Sigmoid colon (tissue), 6 donors: ENCODE measurements at regions not wholly inside any gene's neighbourhood (a gene's known extent, or its start where the extent isn't known, plus 50 kb on each side); places are given as distances from the start of the nearest gene placed in this dataset.

Experiments
- DNase-seq: peaks from one replicate; pipeline ENCODE4 v3.0.0-alpha.2; 2019
- H3K27ac ChIP-seq, 4 donors: fragments of 200-600 bp; sonication (generic); one replicate each; pipeline ENCODE4 v1.5.1; 2016 to 2019; ENCODE audit warnings: mild to moderate bottlenecking in 1 of 4
- H3K27me3 ChIP-seq, 3 donors: fragments of 200-600 bp; sonication (generic); one replicate each; pipeline ENCODE4 v1.5.1; 2019; ENCODE audit warnings: mild to moderate bottlenecking in 1 of 3
- H3K36me3 ChIP-seq, 4 donors: fragments of 200-600 bp; sonication (generic); one replicate each; pipeline ENCODE4 v1.5.1; 2016 to 2019
- H3K4me1 ChIP-seq, 4 donors: fragments of 200-600 bp; sonication (generic); one replicate each; pipeline ENCODE4 v1.5.1; 2017 to 2019
- H3K4me3 ChIP-seq, 4 donors: fragments of 200-600 bp; sonication (generic); one replicate each; pipeline ENCODE4 v1.5.1; 2017 to 2019; ENCODE audit warnings: mild to moderate bottlenecking in 2 of 4, moderate library complexity in 1 of 4
- H3K9me3 ChIP-seq, 4 donors: fragments of 200-600 bp in 3 of 4; sonication (generic) in 3 of 4; one replicate each; pipeline versions ENCODE4 v1.5.1 to v1.6.1; 2013 to 2019
- CTCF ChIP-seq, 4 experiments: fragments of 450-650 bp in 3 of 4; fragments of 200-600 bp in 1 of 4; IDR thresholded peaks; one replicate each; pipeline ENCODE4 v1.5.1; 2016 to 2019; ENCODE audit warnings: antibody characterized with exemption in 4 of 4, mild to moderate bottlenecking in 3 of 4, moderate library complexity in 2 of 4
- EP300 ChIP-seq, 4 donors: sonication (generic); formaldehyde crosslinking; IDR thresholded peaks; one replicate each; pipeline ENCODE4 v1.6.1; 2017; ENCODE audit warnings: antibody characterized with exemption in 4 of 4
- POLR2A ChIP-seq, 2 donors: fragments of 450-650 bp; IDR thresholded peaks; one replicate each; pipeline ENCODE4 v1.6.1; 2016; ENCODE audit warnings: antibody characterized with exemption in 2 of 2, mild to moderate bottlenecking in 2 of 2, moderate library complexity in 2 of 2
- POLR2AphosphoS5 ChIP-seq, 4 donors: sonication (generic); formaldehyde crosslinking; IDR thresholded peaks; one replicate each; pipeline ENCODE4 v1.6.1; 2017; ENCODE audit warnings: antibody characterized with exemption in 4 of 4
- WGBS, 2 donors: extraction: QIAGEN DNeasy Blood & Tissue Kit; methylation state at CpG; one replicate each; pipeline ENCODE4 v1.1.7; 2013; 5-methylcytosine and 5-hydroxymethylcytosine counted together
- intact Hi-C: fragments of 100-400 bp; cut with DNase I; formaldehyde crosslinking; loops from one replicate; pipeline ENCODE4 v1.15.1; 2023
- donor health status: healthy with polysubstance abuse.
- donor health status: healthy.

GRCh38 chr13:62908321-62908720 lies 1492.7 kb upstream of the PCDH20 start:
- H3K36me3 ChIP-seq, result no peaks in the 10 kb centered on the region

GRCh38 chr13:62906896-62907295 lies 1491.2 kb upstream of the PCDH20 start:
- Histone ChIP-seq H3K36me3 (no peaks in the 10 kb centered on the region), H3K4me3 (no peak overlapping the region), H3K27ac (no peak overlapping the region), H3K9me3 (no peaks in the 10 kb centered on the region), H3K4me1 (no peaks in the 10 kb centered on the region), H3K27me3 (no peaks in the 10 kb centered on the region)
- TF ChIP-seq CTCF (IDR thresholded peaks at IDR 0.05) (no peak), POLR2AphosphoS5 (IDR thresholded peaks at IDR 0.05) (no peak), POLR2A (IDR thresholded peaks at IDR 0.05) (no peak), EP300 (IDR thresholded peaks at IDR 0.05) (no peak)
- intact Hi-C loops, result no loop called here
- DNase-seq, result no peak

More at GRCh38 chr13:62908321-62908720, 1492.7 kb upstream of the PCDH20 start:
- Histone ChIP-seq H3K27ac (no peak overlapping the region), H3K4me1 (no peaks in the 10 kb centered on the region), H3K9me3 (no peaks in the 10 kb centered on the region), H3K4me3 (no peak overlapping the region), H3K27me3 (no peaks in the 10 kb centered on the region)
- no peak for DNase-seq
- intact Hi-C loops, result no loop called here
- 63 to 81% methylated on average over 3 of the region's 3 CpGs for WGBS, 2 donors
- TF ChIP-seq CTCF (IDR thresholded peaks at IDR 0.05), result no peak
- no peak for TF ChIP-seq EP300 (IDR thresholded peaks at IDR 0.05)
- TF ChIP-seq POLR2AphosphoS5 (IDR thresholded peaks at IDR 0.05), result no peak
- TF ChIP-seq POLR2A (IDR thresholded peaks at IDR 0.05), result no peak

- DNase-seq, result no peak
- H3K36me3 ChIP-seq, result no peaks in the 10 kb centered on the region
- intact Hi-C loops, result no loop called here
- H3K9me3 ChIP-seq, result no peaks in the 10 kb centered on the region
- H3K27ac ChIP-seq, result no peak overlapping the region
- no peaks in the 10 kb centered on the region for H3K27me3 ChIP-seq
- H3K4me1 ChIP-seq, result no peaks in the 10 kb centered on the region
- TF ChIP-seq POLR2AphosphoS5 (IDR thresholded peaks at IDR 0.05), result no peak
- TF ChIP-seq POLR2A (IDR thresholded peaks at IDR 0.05), result no peak
- TF ChIP-seq EP300 (IDR thresholded peaks at IDR 0.05), result no peak
- TF ChIP-seq CTCF (IDR thresholded peaks at IDR 0.05), result no peak
- no peak overlapping the region for H3K4me3 ChIP-seq
These were observed 1490.8 kb upstream of the PCDH20 start for GRCh38 chr13:62906469-62906868.

GRCh38 chr13:62887046-62887445 lies 1471.4 kb upstream of the PCDH20 start:
- WGBS, 2 donors, result 90 to 94% methylated on average over 8 of the region's 8 CpGs

More at GRCh38 chr13:62887046-62887445, 1471.4 kb upstream of the PCDH20 start:
- Histone ChIP-seq H3K27me3 (no peaks in the 10 kb centered on the region), H3K9me3 (no peaks in the 10 kb centered on the region), H3K4me3 (no peak overlapping the region), H3K4me1 (no peaks in the 10 kb centered on the region), H3K36me3 (no peaks in the 10 kb centered on the region), H3K27ac (no peak overlapping the region)
- no peak for DNase-seq
- intact Hi-C loops, result no loop called here
- no peak for TF ChIP-seq POLR2AphosphoS5 (IDR thresholded peaks at IDR 0.05)
- no peak for TF ChIP-seq EP300 (IDR thresholded peaks at IDR 0.05)
- TF ChIP-seq POLR2A (IDR thresholded peaks at IDR 0.05), result no peak
- no peak for TF ChIP-seq CTCF (IDR thresholded peaks at IDR 0.05)
